ENCODE measurements at regions not wholly inside any gene's neighbourhood (a gene's known extent, or its start where the extent isn't known, plus 50 kb on each side); places are given as distances from the start of the nearest gene placed in this dataset.
A peak's percentile ranks its signal among the peaks of the same experiment; 100 is the strongest.

DNA sequence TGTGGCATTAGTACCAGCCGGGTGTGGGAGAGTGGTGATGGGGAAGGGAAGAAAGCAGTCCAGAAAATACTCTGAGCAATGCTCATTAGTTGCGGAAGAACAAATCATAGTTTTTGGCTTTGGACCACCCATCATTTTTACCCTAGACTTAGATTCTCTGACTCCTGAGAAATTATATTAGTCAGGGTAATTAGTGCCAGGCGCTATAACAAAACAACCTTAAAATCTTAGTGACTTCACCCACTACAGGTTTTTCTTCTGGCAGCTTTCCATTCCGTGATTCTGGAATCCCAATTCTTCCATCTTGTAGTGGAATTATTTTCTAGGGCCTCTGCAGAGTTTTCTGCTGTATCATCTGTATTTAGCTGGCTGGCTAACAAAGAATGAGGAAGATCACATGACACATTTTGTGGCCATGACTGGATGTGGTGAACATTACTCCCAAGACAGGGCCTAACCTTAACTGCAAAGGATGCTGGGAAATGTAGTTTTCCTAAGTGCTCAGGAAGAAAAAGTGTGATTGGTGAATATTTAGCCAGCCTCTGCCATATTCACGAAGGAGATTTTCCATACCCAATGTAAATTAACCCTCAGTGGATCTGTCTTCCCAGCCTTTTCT lies 373.0 kb upstream of the MEF2C start:
- Histone ChIP-seq H3K4me3 (no peak overlapping the region), H3K27me3 (ENCODE audit: control insufficient read depth in 3 of 3, insufficient read depth in 3 of 3, low read length in 2 of 3) (no peaks in the 10 kb centered on the region), H3K4me1 (ENCODE audit: control insufficient read depth in 5 of 5, insufficient read depth in 5 of 5, low read length in 5 of 5) (peaks cover 0 to 10% (median 0%) of the 10 kb centered on the region in 5 donors), H3K36me3 (ENCODE audit: control insufficient read depth in 4 of 4, insufficient read depth in 4 of 4, low read length in 4 of 4) (no peaks in the 10 kb centered on the region), H3K9me3 (ENCODE audit: control insufficient read depth in 4 of 4, insufficient read depth in 3 of 4, low read length in 3 of 4) (peaks cover 0 to 2% (median 0%) of the 10 kb centered on the region in 4 donors), H3K9ac (ENCODE audit: insufficient read depth in 1 of 2, low read length in 2 of 2) (no peak overlapping the region), H3K27ac (ENCODE audit: low read depth in 1 of 2, low read length in 1 of 2) (no peak overlapping the region)
- ATAC-seq (ENCODE audit: insufficient read depth, low FRiP score): no peak
- DNase-seq: peak in 1 of 3 donors; percentile 13
- TF ChIP-seq, protein P1, sequence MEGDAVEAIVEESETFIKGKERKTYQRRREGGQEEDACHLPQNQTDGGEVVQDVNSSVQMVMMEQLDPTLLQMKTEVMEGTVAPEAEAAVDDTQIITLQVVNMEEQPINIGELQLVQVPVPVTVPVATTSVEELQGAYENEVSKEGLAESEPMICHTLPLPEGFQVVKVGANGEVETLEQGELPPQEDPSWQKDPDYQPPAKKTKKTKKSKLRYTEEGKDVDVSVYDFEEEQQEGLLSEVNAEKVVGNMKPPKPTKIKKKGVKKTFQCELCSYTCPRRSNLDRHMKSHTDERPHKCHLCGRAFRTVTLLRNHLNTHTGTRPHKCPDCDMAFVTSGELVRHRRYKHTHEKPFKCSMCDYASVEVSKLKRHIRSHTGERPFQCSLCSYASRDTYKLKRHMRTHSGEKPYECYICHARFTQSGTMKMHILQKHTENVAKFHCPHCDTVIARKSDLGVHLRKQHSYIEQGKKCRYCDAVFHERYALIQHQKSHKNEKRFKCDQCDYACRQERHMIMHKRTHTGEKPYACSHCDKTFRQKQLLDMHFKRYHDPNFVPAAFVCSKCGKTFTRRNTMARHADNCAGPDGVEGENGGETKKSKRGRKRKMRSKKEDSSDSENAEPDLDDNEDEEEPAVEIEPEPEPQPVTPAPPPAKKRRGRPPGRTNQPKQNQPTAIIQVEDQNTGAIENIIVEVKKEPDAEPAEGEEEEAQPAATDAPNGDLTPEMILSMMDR (IDR thresholded peaks at IDR 0.05; ENCODE audit: control extremely low read depth, extremely low read depth): no peak
- 92 to 95% methylated on average over 5 of the region's 5 CpGs for WGBS, 2 donors

DNA sequence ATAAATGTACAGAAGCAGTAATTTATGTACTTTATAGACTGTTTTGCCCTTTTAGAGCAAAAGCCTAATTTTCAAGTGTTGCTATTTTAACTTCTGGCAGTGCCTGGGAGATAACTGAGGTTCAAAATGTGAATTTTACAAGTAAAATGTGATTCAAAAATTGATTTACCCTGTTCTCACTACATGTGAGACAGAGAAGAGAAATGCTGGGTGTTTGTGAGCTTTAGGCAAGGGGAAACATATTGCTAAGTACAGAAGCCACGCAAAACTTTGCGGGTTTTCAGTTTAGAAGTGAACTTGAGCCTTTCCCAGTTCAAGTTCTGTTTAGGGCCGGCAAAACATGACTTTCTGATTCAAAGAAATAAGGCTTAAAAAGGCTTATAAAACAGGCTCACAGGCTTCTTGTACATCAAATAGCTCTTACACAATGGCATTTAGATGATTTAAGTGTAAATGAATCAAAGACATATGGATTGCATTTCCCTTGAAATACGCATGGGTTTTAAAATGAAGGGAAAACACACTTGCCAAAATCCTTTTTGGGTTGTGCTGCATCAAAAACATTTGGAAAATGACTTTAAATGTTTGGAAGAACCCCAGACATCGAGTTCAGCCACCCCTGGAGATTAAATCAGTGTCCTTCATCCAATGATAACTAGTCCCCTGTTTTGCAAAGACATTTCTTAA lies 370.8 kb upstream of the MEF2C start:
- Histone ChIP-seq H3K36me3 (ENCODE audit: control insufficient read depth in 4 of 4, insufficient read depth in 4 of 4, low read length in 4 of 4) (no peaks in the 10 kb centered on the region), H3K27me3 (ENCODE audit: control insufficient read depth in 3 of 3, insufficient read depth in 3 of 3, low read length in 2 of 3) (no peaks in the 10 kb centered on the region), H3K4me3 (no peak overlapping the region), H3K9me3 (ENCODE audit: control insufficient read depth in 4 of 4, insufficient read depth in 3 of 4, low read length in 3 of 4) (peaks cover 0 to 2% (median 0%) of the 10 kb centered on the region in 4 donors), H3K27ac (ENCODE audit: low read depth in 1 of 2, low read length in 1 of 2) (no peak overlapping the region), H3K9ac (ENCODE audit: insufficient read depth in 1 of 2, low read length in 2 of 2) (no peak overlapping the region), H3K4me1 (ENCODE audit: control insufficient read depth in 5 of 5, insufficient read depth in 5 of 5, low read length in 5 of 5) (peaks cover 0 to 10% (median 0%) of the 10 kb centered on the region in 5 donors)
- TF ChIP-seq, protein P1 (IDR thresholded peaks at IDR 0.05; ENCODE audit: control extremely low read depth, extremely low read depth): no peak
- no peak for ATAC-seq (ENCODE audit: insufficient read depth, low FRiP score)
- peak in 1 of 3 donors; percentile 21 for DNase-seq
- 84 to 93% methylated on average over 5 of the region's 5 CpGs for WGBS, 2 donors

DNA sequence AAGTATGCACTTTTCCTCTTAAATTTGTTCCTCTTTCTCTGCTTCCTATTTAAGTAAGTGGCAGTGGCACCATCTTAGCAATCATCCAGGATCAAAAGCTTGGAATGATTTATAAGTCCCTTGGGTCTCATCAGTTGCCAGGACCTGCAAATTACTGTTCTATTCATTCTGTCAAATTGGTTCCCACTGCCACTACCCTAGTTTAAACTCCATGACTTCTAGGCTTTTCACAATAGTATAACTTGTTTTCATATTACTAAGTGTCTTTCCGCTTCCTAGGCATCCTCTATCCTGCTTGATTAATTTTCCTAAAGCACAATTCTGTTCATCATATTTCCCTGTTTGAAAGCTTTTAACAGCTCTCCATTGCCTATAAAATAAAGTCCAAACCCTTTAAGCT lies 363.9 kb upstream of the MEF2C start:
- Histone ChIP-seq H3K9me3 (ENCODE audit: control insufficient read depth in 4 of 4, insufficient read depth in 3 of 4, low read length in 3 of 4) (no peaks in the 10 kb centered on the region), H3K4me3 (no peak overlapping the region), H3K27me3 (ENCODE audit: control insufficient read depth in 3 of 3, insufficient read depth in 3 of 3, low read length in 2 of 3) (no peaks in the 10 kb centered on the region), H3K9ac (ENCODE audit: insufficient read depth in 1 of 2, low read length in 2 of 2) (no peak overlapping the region), H3K27ac (ENCODE audit: low read depth in 1 of 2, low read length in 1 of 2) (no peak overlapping the region), H3K36me3 (ENCODE audit: control insufficient read depth in 4 of 4, insufficient read depth in 4 of 4, low read length in 4 of 4) (no peaks in the 10 kb centered on the region), H3K4me1 (ENCODE audit: control insufficient read depth in 5 of 5, insufficient read depth in 5 of 5, low read length in 5 of 5) (no peaks in the 10 kb centered on the region)
- no peak for DNase-seq
- TF ChIP-seq, protein P1 (IDR thresholded peaks at IDR 0.05; ENCODE audit: control extremely low read depth, extremely low read depth): no peak
- ATAC-seq (ENCODE audit: insufficient read depth, low FRiP score): no peak
- WGBS, 2 donors: 100% methylated on average over 1 of the region's 1 CpG

Measured in lung (tissue), 11 donors.